ENCODE measurements at regions not wholly inside any gene's neighbourhood (a gene's known extent, or its start where the extent isn't known, plus 50 kb on each side); places are given as distances from the start of the nearest gene placed in this dataset.
"Not testable (repeated sequence)": the region's sequence is repeated elsewhere in the genome, so short reads cannot be mapped to it uniquely, and the experiment has no call there.

GRCh38 chr15:31206386-31207181, 105.1 kb upstream of the TRPM1 start:
- no peak overlapping the region for H3K4me3 ChIP-seq (ENCODE audit: low read length)
- no peaks in the 10 kb centered on the region for H3K36me3 ChIP-seq (ENCODE audit: insufficient read depth, low read length)
- H3K9me3 ChIP-seq (ENCODE audit: low read length): no peaks in the 10 kb centered on the region
- H2AFZ ChIP-seq (ENCODE audit: low read depth, low read length): no peak overlapping the region
- H3K9ac ChIP-seq (ENCODE audit: low read length): no peak overlapping the region
- H3K79me2 ChIP-seq (replicated peaks; ENCODE audit: insufficient read depth, low read length): no peaks in the 10 kb centered on the region
- no peak for TF ChIP-seq REST (IDR thresholded peaks at IDR 0.05; ENCODE audit: borderline replicate concordance)
- TF ChIP-seq SMC3 (conservative IDR thresholded peaks at IDR 0.05; ENCODE audit: poor library complexity): no peak
- TF ChIP-seq, protein P1, sequence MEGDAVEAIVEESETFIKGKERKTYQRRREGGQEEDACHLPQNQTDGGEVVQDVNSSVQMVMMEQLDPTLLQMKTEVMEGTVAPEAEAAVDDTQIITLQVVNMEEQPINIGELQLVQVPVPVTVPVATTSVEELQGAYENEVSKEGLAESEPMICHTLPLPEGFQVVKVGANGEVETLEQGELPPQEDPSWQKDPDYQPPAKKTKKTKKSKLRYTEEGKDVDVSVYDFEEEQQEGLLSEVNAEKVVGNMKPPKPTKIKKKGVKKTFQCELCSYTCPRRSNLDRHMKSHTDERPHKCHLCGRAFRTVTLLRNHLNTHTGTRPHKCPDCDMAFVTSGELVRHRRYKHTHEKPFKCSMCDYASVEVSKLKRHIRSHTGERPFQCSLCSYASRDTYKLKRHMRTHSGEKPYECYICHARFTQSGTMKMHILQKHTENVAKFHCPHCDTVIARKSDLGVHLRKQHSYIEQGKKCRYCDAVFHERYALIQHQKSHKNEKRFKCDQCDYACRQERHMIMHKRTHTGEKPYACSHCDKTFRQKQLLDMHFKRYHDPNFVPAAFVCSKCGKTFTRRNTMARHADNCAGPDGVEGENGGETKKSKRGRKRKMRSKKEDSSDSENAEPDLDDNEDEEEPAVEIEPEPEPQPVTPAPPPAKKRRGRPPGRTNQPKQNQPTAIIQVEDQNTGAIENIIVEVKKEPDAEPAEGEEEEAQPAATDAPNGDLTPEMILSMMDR (IDR thresholded peaks at IDR 0.05; ENCODE audit: poor library complexity, severe bottlenecking): no peak
- no peak for TF ChIP-seq POLR2AphosphoS5 (IDR thresholded peaks at IDR 0.05)
- no peak for TF ChIP-seq EZH2 (IDR thresholded peaks at IDR 0.05; ENCODE audit: borderline replicate concordance, insufficient read depth, low read length, poor library complexity, severe bottlenecking)
- no peak for TF ChIP-seq TAF1 (IDR thresholded peaks at IDR 0.05; ENCODE audit: low read depth)
- no peak for TF ChIP-seq EP300 (conservative IDR thresholded peaks at IDR 0.05; ENCODE audit: poor library complexity, severe bottlenecking)
- no peak for TF ChIP-seq MXI1 (conservative IDR thresholded peaks at IDR 0.05; ENCODE audit: poor library complexity, severe bottlenecking)
- TF ChIP-seq RAD21 (conservative IDR thresholded peaks at IDR 0.05): no peak
- H3K27me3 ChIP-seq (ENCODE audit: insufficient read depth, low read depth, low read length): no peaks in the 10 kb centered on the region
- no peaks in the 10 kb centered on the region for H3K9me2 ChIP-seq (ENCODE audit: insufficient read depth, low read length)
- H3F3A ChIP-seq (ENCODE audit: insufficient read depth, low read length, poor library complexity, severe bottlenecking): no peaks in the 10 kb centered on the region
- H4K20me1 ChIP-seq (ENCODE audit: insufficient read depth): no peaks in the 10 kb centered on the region
- no peak overlapping the region for H3K27ac ChIP-seq (ENCODE audit: low read length)
- no peak overlapping the region for H3K4me2 ChIP-seq (ENCODE audit: low read length)

DNA sequence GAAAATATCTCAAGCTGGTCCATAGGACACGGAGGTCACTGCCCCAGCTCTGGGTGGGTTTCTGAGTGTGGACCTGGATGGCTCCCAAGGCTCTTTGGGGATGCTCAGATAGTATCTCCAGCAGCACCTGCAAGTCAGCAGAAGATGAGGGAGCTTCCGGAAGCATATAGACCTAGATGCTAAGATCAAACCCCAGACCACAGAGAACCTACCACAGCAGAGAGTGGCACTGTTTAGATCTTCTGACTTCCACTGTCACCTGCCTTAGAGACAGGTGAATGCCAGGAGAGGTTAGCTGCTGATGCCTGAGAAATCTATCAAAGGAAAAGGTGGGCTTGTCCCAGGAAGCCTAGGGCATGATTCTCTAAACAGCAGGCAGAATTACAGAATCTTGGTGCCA, 105.7 kb upstream of the TRPM1 start:
- Histone ChIP-seq H3K9ac (ENCODE audit: low read length) (no peak overlapping the region), H3K4me2 (ENCODE audit: low read length) (no peak overlapping the region), H4K20me1 (ENCODE audit: insufficient read depth) (no peaks in the 10 kb centered on the region), H3K79me2 (replicated peaks; ENCODE audit: insufficient read depth, low read length) (no peaks in the 10 kb centered on the region), H3K9me3 (ENCODE audit: low read length) (no peaks in the 10 kb centered on the region), H3K4me3 (ENCODE audit: low read length) (no peak overlapping the region), H3K27ac (ENCODE audit: low read length) (no peak overlapping the region), H2AFZ (ENCODE audit: low read depth, low read length) (no peak overlapping the region), H3K36me3 (ENCODE audit: insufficient read depth, low read length) (no peaks in the 10 kb centered on the region), H3K9me2 (ENCODE audit: insufficient read depth, low read length) (no peaks in the 10 kb centered on the region), H3K27me3 (ENCODE audit: insufficient read depth, low read depth, low read length) (no peaks in the 10 kb centered on the region), H3F3A (ENCODE audit: insufficient read depth, low read length, poor library complexity, severe bottlenecking) (no peaks in the 10 kb centered on the region)
- TF ChIP-seq MXI1 (conservative IDR thresholded peaks at IDR 0.05; ENCODE audit: poor library complexity, severe bottlenecking) (no peak), EP300 (conservative IDR thresholded peaks at IDR 0.05; ENCODE audit: poor library complexity, severe bottlenecking) (no peak), RAD21 (conservative IDR thresholded peaks at IDR 0.05) (no peak), EZH2 (IDR thresholded peaks at IDR 0.05; ENCODE audit: borderline replicate concordance, insufficient read depth, low read length, poor library complexity, severe bottlenecking) (no peak), POLR2AphosphoS5 (IDR thresholded peaks at IDR 0.05) (no peak)

GRCh38 chr15:31207861-31208260, 106.3 kb upstream of the TRPM1 start:
- not testable (repeated sequence) for H3K27me3 ChIP-seq (ENCODE audit: insufficient read depth, low read depth, low read length); H3K27ac ChIP-seq (ENCODE audit: low read length)

More at GRCh38 chr15:31207861-31208260, 106.3 kb upstream of the TRPM1 start:
- H3K4me2 ChIP-seq (ENCODE audit: low read length); H4K20me1 ChIP-seq (ENCODE audit: insufficient read depth); H3K4me3 ChIP-seq (ENCODE audit: low read length); H3K79me2 ChIP-seq (replicated peaks; ENCODE audit: insufficient read depth, low read length); H3K9ac ChIP-seq (ENCODE audit: low read length); H3K9me3 ChIP-seq (ENCODE audit: low read length); H2AFZ ChIP-seq (ENCODE audit: low read depth, low read length); H3F3A ChIP-seq (ENCODE audit: insufficient read depth, low read length, poor library complexity, severe bottlenecking); H3K9me2 ChIP-seq (ENCODE audit: insufficient read depth, low read length); H3K36me3 ChIP-seq (ENCODE audit: insufficient read depth, low read length): not testable (repeated sequence)
